Neural crest cell (in vitro differentiated cells): ENCODE measurements at regions not wholly inside any gene's neighbourhood (a gene's known extent, or its start where the extent isn't known, plus 50 kb on each side); places are given as distances from the start of the nearest gene placed in this dataset.

Experiments used
- DNase-seq: peaks from one replicate; pipeline ENCODE4 v3.0.0; 2021; ENCODE audit warnings: low read depth, mixed read lengths, low spot score
- H3K27ac Mint-ChIP-seq: one replicate; pipeline ENCODE4 v1.8.0; 2021; ENCODE audit warnings: mild to moderate bottlenecking, mixed read lengths; ENCODE audit not compliant: unreplicated experiment
- H3K27me3 Mint-ChIP-seq: 2 replicates; pipeline ENCODE4 v1.8.0; 2021; ENCODE audit warnings: low read depth, mild to moderate bottlenecking, mixed read lengths
- H3K36me3 Mint-ChIP-seq: 2 replicates; pipeline ENCODE4 v1.8.0; 2021; ENCODE audit warnings: low read depth, mild to moderate bottlenecking, mixed read lengths
- H3K4me1 Mint-ChIP-seq: 2 replicates; pipeline ENCODE4 v1.8.0; 2021; ENCODE audit warnings: mixed read lengths
- H3K4me3 Mint-ChIP-seq: one replicate; pipeline ENCODE4 v1.8.0; 2021; ENCODE audit warnings: mild to moderate bottlenecking, mixed read lengths
- H3K9me3 Mint-ChIP-seq: 2 replicates; pipeline ENCODE4 v1.8.0; 2021; ENCODE audit warnings: mixed read lengths
- CTCF ChIP-seq: fragments of 200-600 bp; sonication (generic); conservative IDR thresholded peaks from 2 replicates; pipeline ENCODE4 v1.5.0; 2021; ENCODE audit warnings: antibody characterized with exemption, mild to moderate bottlenecking

- no peaks in the 10 kb centered on the region for H3K27me3 Mint-ChIP-seq
- DNase-seq: no peak
- no peaks in the 10 kb centered on the region for H3K36me3 Mint-ChIP-seq
- peak overlapping the region; percentile 57 for H3K27ac Mint-ChIP-seq
- peaks cover 7% of the 10 kb centered on the region for H3K9me3 Mint-ChIP-seq
- no peak overlapping the region for H3K4me3 Mint-ChIP-seq
- H3K4me1 Mint-ChIP-seq: peaks cover 11% of the 10 kb centered on the region
- TF ChIP-seq CTCF: no peak
Measured at GRCh38 chr13:105070452-105070851, 1465.0 kb downstream of the EFNB2 start.

- no peaks in the 10 kb centered on the region for H3K27me3 Mint-ChIP-seq
- H3K4me1 Mint-ChIP-seq: peaks cover 11% of the 10 kb centered on the region
- no peak overlapping the region for H3K4me3 Mint-ChIP-seq
- no peak overlapping the region for H3K27ac Mint-ChIP-seq
- DNase-seq: no peak
- H3K36me3 Mint-ChIP-seq: no peaks in the 10 kb centered on the region
- no peak for TF ChIP-seq CTCF
- H3K9me3 Mint-ChIP-seq: peaks cover 7% of the 10 kb centered on the region
Measured at GRCh38 chr13:105069106-105069505, 1466.4 kb downstream of the EFNB2 start.

GRCh38 chr13:105063676-105064075 lies 1471.8 kb downstream of the EFNB2 start:
- Mint-ChIP-seq H3K4me1 (no peaks in the 10 kb centered on the region), H3K36me3 (no peaks in the 10 kb centered on the region), H3K9me3 (peaks cover 4% of the 10 kb centered on the region), H3K27ac (no peak overlapping the region), H3K27me3 (no peaks in the 10 kb centered on the region), H3K4me3 (no peak overlapping the region)
- no peak for TF ChIP-seq CTCF
- no peak for DNase-seq

GRCh38 chr13:105059786-105060185 lies 1475.7 kb downstream of the EFNB2 start:
- Mint-ChIP-seq H3K9me3 (peaks cover 3% of the 10 kb centered on the region), H3K27ac (no peak overlapping the region), H3K27me3 (no peaks in the 10 kb centered on the region), H3K36me3 (no peaks in the 10 kb centered on the region), H3K4me3 (no peak overlapping the region), H3K4me1 (peaks cover 4% of the 10 kb centered on the region)
- no peak for DNase-seq
- TF ChIP-seq CTCF: no peak

- Mint-ChIP-seq H3K27me3 (no peaks in the 10 kb centered on the region), H3K36me3 (no peaks in the 10 kb centered on the region), H3K27ac (no peak overlapping the region), H3K9me3 (peaks cover 3% of the 10 kb centered on the region), H3K4me3 (no peak overlapping the region), H3K4me1 (peaks cover 4% of the 10 kb centered on the region)
- DNase-seq: no peak
- no peak for TF ChIP-seq CTCF
Measured at GRCh38 chr13:105058517-105058916, 1476.9 kb downstream of the EFNB2 start.

GRCh38 chr13:105052711-105053110 lies 1482.8 kb downstream of the EFNB2 start:
- Mint-ChIP-seq H3K9me3 (peaks cover 5% of the 10 kb centered on the region), H3K27ac (no peak overlapping the region), H3K36me3 (no peaks in the 10 kb centered on the region), H3K4me1 (peaks cover 4% of the 10 kb centered on the region), H3K4me3 (no peak overlapping the region), H3K27me3 (no peaks in the 10 kb centered on the region)
- no peak for TF ChIP-seq CTCF
- no peak for DNase-seq
